T-helper 1 cell (primary cell): ENCODE measurements at regions not wholly inside any gene's neighbourhood (a gene's known extent, or its start where the extent isn't known, plus 50 kb on each side); places are given as distances from the start of the nearest gene placed in this dataset.
"Not testable (repeated sequence)": the region's sequence is repeated elsewhere in the genome, so short reads cannot be mapped to it uniquely, and the experiment has no call there.

Experiments
- DNase-seq, 5 donors: peaks; one replicate each; pipeline ENCODE4 v3.0.0-alpha.2; 2012 to 2020

DNA sequence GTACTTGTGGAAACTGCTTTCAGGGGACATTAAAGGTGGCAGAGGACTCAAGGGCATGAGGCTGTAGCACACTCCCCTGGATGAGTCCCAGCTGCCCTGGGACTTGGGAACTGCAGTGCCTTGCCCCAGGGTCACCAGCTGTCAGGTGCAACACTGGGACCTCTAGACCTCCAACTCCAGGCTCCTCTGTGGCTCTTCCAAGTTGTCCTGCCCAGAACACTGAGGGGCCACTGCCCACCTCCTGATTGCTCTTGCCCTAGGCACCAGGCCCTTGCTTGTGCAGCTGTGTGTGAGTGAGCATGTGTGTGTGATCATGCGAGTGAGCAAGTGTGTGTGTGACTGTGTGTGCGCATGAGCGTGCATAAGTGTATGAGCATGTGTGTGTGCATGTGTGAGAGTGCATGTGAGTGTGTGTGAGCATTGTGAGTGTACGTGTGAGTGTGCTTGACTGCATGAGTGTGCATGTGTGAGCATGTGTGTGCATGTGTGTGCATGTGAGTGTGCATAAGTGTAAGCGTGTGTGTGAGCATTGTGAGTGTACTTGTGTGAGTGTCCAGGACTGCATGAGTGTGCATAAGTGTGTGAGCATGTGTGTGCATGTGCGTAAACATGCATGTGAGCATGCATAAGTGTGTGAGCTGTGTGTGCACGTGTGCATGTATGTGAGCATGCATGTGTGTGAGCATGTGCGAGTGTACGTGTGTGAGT, 301.5 kb downstream of the NDUFA10 start:
- DNase-seq, result peak in 1 of 5 donors; percentile 1

- DNase-seq, result peak in 1 of 5 donors; percentile 3
These were observed 302.2 kb downstream of the NDUFA10 start for GRCh38 chr2:239722760-239723470.

DNA sequence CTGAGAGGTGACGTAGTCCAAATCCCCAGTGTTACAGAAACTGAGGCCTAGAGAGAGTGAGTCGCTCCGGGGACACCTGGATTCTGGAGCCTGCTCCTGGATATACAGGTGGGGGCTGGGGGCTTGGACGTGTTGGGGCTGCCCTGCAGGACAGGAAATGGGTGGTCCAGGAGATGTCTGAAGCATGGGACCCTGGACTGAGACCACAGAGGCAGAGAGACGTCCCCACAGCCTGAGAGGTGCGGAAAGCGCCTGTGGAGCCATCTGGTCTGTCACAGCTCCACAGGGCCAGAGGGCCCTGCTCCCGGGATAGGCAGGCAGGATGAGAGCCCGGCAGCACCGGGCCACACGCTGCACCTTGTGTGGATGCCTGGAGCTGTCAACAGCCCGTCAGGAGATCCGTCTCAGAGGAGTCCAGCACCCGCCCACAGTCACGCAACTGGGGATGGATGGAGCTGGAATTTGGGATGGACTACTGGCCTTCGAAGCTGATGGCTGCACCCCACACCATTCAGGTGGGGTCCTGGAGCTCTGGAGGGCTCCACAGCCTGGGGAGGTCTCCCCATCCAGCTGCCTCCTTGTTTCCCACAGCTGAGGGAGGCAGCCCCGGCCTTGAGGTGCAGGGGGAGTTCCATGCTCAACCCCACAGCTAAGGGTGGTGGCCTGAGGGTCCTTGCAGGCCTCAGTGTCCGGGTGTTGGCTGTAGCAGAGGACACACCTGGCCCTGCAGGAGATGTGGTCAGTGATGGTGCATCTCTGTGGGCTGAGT, 303.0 kb downstream of the NDUFA10 start:
- peak in 1 of 5 donors; percentile 7 for DNase-seq

DNA sequence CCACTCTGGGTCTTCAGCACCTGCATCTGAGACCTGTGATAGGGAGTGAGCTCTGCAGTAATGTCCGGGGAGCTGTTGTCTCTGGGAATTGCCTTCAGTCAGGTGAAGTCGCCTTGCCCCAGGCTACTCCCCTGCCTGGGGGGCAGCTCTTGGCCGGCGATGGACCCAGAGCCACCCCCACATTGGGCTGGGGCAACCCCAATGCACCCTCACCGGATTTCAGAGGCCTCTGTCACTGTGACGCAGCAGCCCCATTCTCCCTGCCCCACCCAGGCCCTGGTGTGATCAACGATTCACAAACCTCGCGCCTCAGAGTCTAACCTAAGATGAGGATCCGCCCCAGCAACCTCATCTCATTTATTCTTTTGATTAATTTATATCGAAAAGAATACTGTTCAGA, 303.6 kb downstream of the NDUFA10 start:
- no peak for DNase-seq

GRCh38 chr2:239720361-239721360, 304.5 kb downstream of the NDUFA10 start:
- DNase-seq, result peak in 1 of 5 donors; percentile 4

DNA sequence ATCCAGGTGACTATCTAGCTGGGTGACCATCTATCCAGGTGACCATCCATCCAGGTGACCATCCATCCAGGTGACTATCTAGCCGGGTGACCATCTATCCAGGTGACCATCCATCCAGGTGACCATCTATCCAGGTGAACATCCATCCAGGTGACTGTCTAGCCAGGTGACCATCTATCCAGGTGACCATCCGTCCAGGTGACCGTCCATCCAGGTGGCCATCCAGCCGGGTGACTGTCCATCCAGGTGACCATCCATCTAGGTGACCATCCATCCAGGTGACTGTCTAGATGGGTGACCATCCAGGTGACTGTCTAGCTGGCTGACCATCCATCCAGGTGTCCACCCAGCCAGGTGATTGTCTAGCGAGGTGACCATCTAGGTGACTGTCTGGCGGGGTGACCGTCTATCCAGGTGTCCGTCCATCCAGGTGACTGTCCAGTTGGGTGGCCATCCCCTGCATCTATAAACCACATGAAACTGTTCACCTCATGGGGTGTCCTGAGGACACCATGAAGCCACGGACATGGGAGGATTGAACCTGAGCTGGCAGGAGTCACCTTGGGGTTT, 305.3 kb downstream of the NDUFA10 start:
- no peak for DNase-seq

- DNase-seq, result not testable (repeated sequence)
These were observed 306.2 kb downstream of the NDUFA10 start for GRCh38 chr2:239718991-239719390.

GRCh38 chr2:239717706-239718105, 307.4 kb downstream of the NDUFA10 start:
- no peak for DNase-seq

DNA sequence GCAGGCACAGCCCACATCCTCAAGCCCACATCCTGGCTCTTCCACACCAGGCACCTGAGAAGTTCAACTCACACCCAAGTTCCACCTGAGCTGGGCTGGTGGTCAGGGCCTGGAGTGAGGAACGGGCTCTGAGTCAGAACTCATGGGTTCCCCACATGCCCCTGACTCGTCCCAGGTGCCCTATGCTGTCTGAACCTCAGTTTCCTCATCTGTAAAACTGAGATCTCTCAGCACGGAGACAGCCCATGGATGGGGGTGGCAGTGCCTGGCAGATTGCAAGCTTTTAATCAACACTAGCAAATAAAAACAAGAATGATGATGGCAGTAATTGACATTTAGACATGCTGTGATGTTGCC, 307.8 kb downstream of the NDUFA10 start:
- DNase-seq, result no peak

DNA sequence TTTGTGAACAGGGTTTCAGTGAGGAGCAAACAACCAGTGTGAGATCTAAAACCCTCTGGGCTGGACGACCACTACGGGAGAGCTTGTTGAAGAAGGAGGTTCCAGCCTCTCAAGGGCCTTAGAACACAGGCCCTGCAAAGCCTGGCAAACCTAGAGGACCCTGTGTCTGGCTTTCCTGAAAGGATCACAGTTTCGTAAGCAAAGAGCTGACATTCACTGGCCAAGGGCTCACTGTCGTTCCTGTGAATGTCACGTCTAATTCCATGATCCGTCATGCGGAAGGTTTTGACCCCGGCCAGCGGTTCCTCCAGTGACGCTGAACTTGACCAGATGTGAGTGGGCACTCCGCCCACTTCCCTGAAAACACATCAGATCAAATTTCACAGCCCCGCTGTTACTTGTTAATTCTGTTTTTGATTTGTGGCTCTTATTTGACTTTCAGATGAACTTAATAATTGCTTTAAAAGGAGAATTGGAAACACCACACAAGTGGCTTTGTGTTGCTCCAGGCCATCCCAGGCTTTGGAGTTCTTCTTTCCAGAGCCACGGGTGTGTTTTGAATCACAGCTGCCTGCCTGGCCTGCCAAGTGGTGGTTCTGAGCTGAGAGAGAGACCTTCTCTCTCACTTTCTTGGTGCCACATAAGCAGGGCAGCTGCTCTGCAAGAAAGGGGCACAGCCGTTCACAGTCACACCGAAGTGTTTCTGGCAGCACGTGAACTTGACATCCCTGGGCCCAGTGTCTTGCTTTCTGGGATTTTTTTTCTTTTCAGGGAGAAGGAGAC, 308.4 kb downstream of the NDUFA10 start:
- no peak for DNase-seq

GRCh38 chr2:239716009-239716408, 309.1 kb downstream of the NDUFA10 start:
- no peak for DNase-seq

- DNase-seq, result no peak
These were observed 309.5 kb downstream of the NDUFA10 start for GRCh38 chr2:239715606-239716005.

- no peak for DNase-seq
These were observed 309.9 kb downstream of the NDUFA10 start for GRCh38 chr2:239715202-239715601.

DNA sequence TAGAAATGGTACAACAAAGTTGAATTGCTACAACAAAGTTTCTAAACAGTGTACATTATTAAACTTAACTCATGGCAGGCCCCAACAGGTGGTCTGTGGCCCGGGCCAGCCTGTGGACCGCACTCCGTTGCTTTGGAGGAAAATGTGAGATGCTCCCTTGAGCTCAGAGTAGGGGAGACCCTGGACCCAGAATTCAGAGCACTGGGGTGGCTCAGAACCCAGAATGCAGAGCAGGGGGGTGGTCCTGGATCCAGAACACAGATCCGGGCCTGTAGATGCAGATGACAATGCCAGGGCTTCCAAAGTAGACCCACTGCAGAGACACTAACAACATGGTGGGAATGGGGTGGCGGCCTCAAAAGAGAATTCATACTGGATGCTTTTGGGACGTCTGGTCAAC, 311.0 kb downstream of the NDUFA10 start:
- no peak for DNase-seq

DNA sequence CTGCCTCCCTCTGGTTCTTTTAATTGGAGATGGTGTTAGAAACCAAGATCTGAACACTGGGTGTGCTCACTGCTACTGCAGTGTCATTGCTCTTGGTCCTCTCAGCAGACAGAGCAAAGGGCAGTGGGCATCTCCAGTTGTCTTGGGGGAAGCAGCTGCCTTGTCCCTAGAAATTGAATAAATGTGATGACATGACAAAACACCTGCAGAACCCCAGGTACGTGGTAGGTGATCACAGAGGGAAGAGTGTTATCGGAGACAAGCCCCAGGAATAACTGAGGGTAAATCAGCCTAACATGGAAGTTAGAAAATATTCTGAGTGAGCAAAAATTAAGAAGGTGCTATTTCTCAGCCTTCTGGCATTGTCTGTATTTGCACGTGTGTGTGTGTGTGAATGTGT, 311.9 kb upstream of the HDAC4 start:
- no peak for DNase-seq

DNA sequence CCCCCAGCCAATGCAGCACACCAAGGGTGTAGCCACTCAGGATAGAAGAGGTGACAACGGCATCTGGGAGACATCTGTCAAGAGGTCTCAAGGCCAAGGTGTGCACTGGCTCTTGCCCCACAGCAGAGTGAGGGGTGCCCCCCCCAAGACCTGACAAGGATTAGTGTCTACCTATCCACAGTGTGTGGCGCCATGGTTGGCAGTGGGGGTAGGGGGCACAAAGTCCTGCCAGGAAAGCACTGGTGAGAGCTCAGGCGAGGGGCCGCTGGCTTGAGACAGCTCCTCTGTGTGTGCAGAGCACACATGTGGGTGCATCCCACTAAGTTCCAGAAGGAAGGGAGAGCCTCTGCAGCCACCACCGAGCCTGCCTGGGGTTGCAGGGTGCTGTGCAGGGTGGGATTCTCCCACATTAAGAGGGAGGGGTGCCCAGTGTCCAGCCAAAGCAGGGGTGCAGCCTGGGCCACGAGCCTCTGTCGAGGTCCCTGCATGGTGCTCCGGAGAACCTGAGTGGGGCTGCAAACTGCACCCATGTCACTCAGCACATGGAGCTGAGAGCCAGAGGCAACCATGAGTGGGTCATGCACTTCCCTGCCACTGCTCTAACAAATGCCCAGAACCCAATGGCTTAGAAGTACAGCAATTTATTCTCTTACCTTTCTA, 311.2 kb upstream of the HDAC4 start:
- DNase-seq, result peak in 1 of 5 donors; percentile 4

DNA sequence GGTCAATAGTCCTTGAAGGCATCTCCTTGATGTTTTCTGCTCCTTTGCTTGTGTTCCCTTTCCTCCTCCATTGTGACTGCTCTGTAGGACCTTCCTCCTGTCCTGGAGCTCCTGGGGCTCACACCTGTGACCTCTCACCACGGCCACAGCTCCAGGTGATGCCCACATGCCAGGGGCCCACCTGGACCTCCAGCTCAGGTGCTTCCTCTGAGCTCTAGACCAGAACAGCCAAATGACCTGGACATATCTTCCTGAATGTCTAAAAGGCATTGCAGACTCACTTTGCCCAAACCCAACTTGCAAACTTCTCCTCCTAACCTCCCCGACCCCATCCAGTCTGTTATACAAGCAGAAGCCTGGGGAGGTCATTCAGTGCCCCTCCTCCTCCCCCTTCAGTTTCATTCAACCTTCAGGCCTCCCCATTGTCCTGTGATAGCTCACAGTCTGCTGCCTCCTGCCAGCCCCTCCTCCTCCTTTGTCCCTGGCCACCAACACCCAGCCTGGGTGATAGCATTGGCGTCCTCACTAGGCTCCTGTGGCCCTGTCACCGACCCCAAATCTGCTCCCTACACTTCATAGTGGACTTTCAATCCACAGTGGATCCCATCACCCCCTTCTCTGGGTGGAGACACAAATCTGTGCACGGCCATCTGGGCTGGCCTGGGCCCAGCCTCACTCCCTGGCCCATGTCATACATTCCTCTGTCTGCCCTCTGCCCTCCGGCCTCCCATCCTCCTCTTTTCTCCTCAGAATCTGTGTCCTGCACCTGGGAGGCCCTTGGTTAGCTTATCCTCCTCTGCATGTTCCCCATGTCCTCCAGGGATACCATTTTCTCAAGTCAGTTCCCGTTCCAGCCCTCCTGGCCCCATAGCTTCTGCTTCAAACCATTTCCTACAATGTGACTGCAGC, 310.4 kb upstream of the HDAC4 start:
- DNase-seq, result peak in 1 of 5 donors; percentile 3

GRCh38 chr2:239706367-239706766, 305.5 kb upstream of the HDAC4 start:
- no peak for DNase-seq

GRCh38 chr2:239704737-239705136, 303.9 kb upstream of the HDAC4 start:
- no peak for DNase-seq

GRCh38 chr2:239703834-239704233, 303.0 kb upstream of the HDAC4 start:
- DNase-seq, result no peak
